ENCODE measurements at regions not wholly inside any gene's neighbourhood (a gene's known extent, or its start where the extent isn't known, plus 50 kb on each side); places are given as distances from the start of the nearest gene placed in this dataset.
"Not testable (repeated sequence)": the region's sequence is repeated elsewhere in the genome, so short reads cannot be mapped to it uniquely, and the experiment has no call there.

DNA sequence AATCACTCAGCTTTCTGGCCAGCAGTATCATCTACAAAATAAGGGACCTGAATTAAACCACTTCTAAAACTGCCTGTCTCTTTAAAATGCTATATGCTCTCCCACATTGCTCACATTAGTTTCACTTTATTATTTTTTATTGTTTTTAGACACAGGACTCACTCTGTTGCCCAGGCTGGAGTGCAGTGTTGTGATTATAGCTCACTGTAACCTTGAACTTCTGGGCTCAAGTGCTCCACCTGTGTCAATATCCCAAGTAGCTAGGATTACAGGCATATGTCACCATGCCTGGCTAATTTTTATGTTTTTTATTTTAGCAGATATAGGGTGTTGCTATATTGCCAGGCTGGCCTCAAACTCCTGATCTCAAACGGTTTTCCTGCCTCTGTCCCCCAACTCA, 591.3 kb upstream of the ZNF804A start:
- no peak for DNase-seq

DNA sequence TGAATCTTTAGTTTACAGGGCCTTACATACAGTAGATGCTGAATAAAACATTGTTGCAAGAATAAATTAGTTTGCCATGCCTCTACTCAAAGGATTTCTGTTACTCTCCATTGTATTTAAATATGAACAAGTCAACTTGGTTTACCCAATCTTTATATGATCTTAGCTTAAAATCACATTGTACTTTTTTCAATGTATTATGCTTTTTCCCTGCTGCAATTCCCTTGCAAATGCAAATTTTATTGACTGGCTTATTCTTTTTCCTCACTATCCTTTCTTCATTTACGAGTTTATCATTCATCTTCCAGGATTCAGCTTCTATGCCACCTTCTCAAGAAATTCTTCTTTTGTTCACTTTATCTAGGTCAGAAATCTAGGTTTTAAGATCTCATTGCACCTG, 571.4 kb upstream of the ZNF804A start:
- DNase-seq: no peak

DNA sequence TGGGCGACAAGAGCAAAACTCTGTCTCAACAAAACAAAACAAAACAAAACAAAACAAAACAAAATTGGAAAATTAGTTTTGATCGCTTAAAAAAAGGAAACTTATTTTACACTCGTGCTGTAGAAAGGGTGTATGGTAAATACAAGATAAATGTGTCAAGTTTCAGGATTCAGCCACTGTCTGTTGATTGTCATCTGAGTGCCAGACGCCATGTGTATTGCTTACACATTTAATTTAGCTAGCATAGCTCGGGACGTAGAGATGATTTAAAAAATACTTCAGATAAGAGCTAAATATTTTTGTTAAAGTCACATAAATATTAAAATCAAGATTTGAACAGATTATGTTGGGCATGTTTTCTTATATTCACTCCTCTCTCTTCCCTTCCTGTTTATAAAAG, 568.1 kb upstream of the ZNF804A start:
- no peak for DNase-seq

DNA sequence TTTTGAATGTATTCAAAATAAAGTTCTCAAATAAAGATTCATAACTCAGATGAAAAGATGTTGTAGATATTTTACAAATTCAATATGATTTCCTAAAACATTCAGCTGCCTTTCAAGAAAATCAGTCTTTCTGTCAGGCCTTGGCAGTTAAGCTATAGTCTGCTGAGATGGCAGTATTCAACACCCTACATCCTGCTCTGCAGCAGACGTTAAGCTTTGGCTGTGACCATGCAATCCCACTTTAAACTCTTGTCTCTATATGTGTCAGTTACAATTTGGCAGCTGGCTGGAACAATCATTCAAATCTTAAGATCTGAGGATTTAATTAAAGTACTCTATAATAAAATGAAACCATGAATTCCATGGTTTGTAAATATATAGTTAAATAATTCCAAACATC, 567.3 kb upstream of the ZNF804A start:
- no peak for DNase-seq

DNA sequence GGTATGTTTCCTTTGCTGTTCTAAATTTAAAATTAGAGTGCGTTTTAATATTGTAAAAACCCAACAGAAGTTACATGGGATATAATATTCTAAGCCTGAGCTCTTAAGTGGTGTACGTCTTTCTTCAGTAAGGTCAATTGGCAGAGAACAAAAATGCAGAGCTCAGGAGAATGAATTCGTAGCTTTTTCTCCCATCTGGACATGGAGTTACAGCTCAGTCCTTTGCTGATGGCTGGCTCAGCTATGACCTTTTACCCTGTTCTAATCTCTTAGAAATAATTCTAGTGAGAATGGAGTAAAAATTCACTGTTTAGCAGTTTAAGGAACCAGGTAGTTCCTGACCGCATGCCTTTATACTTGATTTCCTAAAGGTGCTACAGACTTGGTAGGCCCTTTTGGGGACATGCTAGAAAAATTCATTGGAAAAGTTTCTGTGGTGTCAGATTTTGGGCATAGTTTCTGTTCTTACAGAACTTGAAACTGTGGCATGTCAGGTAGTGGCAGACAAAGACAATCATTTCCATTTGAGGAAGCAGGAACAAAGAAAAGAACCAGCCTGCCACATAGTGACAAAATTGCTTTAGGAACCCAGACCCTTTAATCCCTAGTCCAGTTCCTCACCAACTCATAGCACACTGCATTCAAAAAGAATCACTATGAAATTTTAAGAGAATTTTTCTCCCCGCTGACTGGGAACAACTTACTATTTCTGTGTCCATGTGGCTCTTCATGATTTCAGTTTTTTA, 566.8 kb upstream of the ZNF804A start:
- DNase-seq: no peak

DNA sequence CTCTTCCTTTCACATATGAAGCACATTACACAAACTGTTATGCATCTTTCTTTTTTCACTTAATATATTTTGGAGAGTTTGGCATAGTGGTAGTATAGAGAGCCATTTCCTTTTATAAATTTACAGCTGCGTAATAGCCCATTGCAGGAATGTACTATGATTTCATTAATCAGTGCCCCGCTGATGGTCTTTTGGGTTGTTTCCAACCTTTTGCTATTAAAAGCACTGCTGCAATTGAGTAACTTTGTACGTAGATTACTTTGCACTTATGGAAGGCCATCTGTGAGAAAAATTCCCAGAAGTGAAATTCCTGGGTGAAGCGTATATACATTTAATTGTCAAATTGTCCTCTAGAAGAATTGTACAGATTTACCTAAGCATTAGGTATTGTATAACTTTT, 565.3 kb upstream of the ZNF804A start:
- no peak for DNase-seq

DNA sequence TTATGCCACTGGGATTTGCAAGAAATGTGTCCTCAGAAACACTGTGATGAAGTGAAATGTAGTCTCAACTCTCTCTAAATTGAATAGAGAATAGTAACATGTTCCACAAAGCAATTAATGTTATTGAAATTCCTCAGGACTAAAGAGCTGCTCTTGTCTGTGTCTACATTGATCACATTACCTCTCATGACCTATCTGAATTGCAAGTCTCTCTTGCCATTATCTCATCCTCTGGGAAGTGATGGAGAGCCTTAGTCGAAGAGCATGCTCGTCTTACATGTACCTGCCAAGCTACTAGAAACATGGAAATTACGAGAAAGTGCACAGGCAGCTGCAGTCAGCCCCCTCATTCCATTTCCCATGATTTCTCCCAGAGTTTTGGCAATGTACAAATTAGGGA, 561.1 kb upstream of the ZNF804A start:
- DNase-seq: no peak

DNA sequence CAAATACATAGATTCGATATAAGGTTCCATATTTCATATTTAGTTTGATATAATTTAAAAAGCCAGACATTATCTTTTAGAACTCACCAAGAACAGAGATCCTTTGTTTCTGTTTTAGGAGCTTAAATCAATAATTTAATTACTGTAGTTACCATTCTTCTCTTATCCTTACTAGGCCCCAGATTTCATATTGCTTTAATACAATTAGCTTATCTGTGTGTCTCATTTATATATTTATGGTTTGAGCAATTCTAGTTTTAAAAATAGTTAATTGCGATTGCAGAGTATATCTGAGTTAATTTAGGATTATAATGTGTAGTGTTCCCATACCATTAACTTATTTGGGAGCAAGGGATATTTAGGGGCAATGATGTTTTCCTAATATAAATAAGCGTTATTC, 558.8 kb upstream of the ZNF804A start:
- no peak for DNase-seq

DNA sequence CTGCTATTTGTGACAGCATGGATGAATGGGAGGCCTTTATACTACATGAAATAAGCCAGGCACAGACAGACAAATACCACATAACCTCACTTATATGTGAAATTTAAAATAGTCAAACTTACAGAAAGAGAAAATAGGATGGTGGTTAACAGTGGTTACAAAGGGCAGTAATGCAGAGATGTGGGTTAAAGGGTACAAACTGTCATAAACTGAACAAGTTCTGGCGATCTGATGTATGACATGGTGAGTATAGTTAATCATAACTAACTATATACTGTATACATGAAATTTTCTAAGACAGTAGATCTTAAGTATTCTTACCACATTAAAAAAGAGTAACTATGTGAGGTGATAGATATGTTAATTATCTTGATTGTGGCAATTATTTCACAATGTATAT, 558.1 kb upstream of the ZNF804A start:
- no peak for DNase-seq

DNA sequence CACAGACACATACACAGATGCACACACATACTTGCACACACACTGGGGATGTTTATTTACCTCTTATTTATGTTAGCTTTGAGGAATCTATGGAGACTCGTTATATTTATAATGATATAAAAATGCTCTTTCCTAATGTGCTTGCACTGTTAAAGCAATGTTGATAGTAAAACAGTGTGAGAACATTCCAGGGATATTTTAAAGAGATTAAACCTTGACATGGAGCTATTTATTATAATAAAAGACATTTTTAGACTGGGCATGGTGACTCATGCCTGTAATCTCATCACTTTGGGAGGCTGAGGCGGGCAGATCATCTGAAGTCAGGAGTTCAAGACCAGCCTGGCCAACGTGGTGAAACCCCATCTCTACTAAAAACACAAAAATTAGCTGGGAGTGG, 557.3 kb upstream of the ZNF804A start:
- DNase-seq: no peak

DNA sequence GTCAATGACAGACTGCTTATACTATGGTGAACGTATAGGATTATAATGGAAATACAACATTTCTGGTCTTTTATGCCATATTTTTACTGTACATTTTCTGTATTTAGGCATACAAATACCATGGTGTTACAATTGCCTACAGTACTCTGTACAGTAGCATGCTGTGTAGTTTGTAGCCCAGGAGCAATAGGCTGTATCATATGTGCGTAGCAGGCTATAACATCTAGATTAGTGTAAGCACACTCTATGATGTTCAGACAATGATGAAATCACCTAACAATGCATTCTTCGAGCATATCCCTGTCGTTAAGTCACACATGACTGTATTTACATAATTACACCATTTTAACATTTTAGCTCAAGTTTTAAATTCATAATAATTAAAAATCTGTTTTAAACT, 556.6 kb upstream of the ZNF804A start:
- no peak for DNase-seq

DNA sequence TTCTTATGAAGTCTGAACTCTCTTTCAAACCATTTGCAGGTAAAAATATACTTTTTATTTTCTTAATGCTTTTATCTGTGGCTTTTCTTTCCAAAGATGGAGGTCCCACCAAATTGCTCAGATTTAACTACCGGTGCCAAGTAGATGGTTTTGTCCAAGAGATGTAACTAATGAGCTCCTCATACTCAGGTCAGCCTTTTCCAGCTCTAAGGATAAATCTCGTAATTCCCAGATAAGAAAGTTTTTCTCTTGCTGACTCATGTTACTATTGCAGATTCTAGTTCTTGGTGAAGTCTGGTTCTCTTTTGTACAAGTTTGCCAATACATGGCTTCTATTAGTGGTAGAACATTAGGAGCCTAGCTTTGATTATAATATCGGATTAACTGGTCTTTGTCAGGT, 550.8 kb upstream of the ZNF804A start:
- no peak for DNase-seq

DNA sequence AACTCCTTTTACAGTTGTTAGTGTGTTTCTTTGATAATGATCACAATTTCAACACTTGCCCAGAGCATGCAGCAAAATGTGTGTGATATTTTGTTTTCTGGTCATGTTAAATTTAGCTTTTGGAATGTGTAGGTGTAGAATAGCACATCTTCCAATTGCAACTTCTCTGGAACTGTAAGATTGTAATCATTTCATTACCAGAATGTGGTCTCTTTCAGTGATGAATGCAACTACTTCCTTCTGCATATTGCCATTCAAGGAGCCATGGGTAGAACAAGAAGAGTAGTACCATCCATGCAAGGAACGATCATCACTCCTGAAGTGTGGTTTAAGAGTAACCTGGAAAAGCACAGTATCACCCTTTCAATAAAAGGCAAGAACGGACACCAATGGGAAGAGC, 548.8 kb upstream of the ZNF804A start:
- DNase-seq: no peak

DNA sequence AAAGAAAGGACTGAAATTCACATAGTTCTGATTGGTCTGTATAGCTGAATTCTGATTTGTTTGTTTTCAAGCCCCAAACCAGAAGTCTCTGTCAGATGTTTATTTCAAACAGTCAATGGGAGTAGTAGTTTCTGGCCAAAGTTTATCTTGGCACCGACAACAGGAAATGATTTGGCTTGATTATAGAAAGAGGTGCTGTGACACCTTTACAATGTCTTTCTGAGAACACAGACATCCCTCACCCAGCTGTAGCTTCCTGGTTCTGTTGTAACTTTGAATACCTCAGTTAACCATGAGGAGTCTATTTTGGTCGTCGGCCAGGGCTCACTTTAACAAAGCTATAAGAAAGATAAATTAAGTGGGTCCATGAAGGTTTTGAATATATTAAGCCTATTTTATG, 545.0 kb upstream of the ZNF804A start:
- DNase-seq: no peak

DNA sequence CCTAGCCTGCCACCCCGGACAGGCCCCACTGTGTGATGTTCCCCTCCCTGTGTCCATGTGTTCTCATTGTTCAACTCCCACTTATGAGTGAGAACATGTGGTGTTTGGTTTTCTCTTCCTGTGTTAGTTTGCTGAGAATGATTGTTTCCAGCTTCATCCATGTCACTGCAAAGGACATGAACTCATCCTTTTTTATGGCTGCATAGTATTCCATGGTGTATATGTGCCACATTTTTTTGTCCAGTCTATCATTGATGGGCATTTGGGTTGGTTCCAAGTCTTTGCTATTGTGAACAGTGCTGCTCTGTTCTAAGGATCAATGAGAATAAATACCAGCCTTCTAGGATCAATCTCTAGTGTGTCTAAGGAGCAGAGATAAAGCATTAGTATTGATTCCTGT, 543.9 kb upstream of the ZNF804A start:
- DNase-seq: not testable (repeated sequence)

DNA sequence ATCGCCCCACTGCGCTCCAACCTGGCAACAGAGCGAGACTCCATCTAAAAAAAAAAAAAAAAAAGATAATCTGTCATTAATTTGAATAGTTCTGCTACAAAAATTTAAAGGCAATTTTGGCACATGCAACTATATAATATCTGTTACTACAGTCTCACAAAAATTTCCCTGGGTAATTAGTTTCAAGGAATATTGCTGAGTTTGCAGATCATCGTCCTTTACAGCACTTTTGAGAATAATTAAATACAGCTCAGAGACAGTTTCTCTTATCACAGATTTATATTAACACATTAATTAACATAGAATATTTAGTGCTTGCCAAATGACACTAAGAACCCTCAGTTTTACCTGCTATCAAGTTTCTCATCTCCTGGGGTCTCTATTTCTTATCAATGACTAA, 540.4 kb upstream of the ZNF804A start:
- DNase-seq: no peak

DNA sequence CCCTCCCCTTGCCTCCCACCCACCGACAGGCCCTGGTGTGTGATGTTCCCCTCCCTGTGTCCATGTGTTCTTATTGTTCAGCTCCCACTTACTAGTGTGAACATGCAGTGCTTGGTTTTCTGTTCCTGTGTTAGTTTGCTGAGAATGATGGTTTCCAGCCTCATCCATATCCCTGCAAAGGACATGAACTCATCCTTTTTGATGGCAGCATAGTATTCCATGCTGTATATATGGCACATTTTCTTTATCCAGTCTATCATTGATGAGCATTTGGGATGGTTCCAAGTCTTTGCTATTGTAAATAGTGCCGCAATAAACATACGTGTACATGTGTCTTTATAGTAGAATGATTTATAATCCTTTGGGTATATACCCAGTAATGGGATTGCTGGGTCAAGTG, 538.1 kb upstream of the ZNF804A start:
- DNase-seq: not testable (repeated sequence)

DNA sequence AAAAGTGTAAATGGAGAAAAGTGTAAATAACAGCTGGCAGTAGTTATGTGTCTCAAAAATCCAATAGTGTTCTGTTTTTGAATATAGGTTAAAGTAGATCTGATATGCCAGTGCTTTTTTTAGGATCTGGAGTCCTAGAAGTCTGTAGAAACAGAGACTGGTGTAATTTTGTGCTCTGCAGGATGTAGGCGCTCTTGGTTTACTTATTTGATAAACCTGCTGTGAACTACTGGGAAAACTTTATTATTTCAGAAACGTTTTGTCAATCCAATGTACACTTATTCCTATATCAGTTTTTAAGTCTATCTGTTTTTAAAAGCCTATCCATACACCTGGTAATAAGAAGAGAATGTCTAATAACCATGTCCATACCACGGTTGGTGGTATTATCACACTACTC, 530.8 kb upstream of the ZNF804A start:
- DNase-seq: no peak

DNA sequence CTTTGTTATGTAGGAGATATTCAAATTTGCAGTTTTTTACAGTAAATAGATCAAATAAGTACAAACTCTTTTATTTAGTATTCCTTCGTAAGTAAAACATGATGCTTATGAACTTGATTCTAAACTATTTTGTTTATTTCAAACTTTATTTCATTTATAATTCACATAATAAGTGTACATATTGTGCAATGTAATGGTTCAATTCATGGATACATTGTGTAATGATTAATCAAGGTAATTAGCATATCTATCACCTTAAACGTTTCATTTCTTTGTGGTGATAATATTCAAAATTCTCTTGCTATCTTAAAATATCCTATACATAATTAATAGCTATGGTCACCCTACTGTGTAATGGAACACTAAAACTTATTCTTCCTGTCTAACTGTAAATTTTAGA, 525.9 kb upstream of the ZNF804A start:
- DNase-seq: no peak

DNA sequence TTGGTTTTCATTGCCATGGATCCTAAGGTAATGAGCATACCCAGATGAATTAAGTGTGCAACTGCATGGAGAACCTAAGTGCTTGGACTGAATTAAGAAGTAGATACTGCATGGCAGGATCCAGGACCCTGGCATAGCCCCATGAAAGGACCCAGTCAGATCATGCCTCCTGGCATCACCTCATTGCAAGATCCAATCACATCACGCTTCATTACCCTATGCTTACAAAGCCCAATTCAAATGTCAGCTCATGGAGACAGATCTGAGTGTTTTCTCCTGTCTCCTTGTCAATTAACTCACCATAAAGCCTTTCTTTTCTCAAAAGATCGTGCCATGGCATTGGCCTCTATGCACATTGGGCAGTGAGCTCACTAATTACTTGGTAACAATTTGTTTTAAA, 519.8 kb upstream of the ZNF804A start:
- no peak for DNase-seq

DNA sequence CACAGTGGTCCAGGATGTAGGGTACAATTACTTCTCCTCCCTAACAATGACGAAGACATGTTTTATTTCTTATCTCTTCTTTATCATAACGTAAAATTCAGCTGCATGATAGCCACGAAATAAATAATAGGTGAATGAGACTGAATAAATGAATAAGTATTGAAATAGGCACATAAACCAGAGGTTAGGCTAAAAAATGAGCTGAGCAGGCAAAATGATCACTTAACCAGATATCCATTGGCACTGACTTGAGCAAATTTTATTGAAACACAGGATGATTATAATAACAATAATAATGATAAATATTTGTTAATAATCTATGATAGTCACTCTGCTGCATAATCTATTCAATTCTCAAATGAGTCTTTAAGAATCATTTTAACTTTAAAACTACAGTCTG, 506.9 kb upstream of the ZNF804A start:
- no peak for DNase-seq

DNA sequence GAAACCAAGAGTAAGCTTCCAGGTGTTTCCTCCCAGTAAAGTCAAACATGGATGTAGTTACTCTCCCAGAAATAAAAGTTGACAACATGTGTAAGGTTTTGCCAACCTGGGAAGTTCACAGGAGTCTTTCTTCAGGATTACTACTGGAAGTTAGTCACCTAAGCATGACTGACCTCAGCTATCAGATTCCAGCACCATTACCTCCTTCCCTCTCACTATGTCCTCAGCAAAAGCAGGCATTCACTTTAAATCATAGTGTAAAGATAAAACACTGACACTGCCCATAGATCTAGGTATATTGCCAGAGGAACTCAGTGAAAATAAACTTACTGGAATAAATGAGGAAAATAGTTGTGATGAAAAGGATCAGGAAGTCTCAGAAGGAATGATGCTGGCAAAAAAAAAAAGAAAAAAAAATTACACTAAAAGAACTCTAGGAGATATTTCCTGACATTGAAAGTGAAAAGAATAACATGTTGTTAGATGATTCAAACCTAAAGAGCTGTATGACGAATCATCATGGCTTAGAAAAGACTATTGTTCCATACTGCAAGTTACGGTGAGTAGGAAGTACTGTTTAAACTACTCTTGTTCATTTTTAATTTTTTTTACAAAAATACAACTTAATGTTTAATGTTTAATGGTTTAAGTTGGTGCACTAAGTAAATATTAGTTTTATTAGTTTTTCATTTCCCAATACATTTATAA, 484.5 kb upstream of the ZNF804A start:
- DNase-seq: no peak

DNA sequence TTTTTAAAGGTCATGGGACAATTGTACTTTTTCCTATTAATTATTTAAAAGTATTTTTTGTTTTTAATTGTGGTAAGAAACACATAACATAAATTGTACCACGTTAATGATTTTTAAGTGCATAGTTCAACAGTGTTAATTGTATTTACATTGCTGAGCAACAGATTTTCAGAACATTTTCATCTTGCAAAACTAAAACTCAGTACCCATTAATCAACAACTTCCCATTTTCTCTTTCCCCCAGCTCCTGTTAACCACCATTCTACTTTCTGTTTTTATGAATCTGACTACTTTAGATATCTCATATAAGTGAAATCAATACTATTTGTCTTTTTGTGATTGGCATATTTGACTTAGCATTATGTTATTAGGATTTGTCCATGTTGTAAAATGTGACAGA, 483.9 kb upstream of the ZNF804A start:
- DNase-seq: no peak

DNA sequence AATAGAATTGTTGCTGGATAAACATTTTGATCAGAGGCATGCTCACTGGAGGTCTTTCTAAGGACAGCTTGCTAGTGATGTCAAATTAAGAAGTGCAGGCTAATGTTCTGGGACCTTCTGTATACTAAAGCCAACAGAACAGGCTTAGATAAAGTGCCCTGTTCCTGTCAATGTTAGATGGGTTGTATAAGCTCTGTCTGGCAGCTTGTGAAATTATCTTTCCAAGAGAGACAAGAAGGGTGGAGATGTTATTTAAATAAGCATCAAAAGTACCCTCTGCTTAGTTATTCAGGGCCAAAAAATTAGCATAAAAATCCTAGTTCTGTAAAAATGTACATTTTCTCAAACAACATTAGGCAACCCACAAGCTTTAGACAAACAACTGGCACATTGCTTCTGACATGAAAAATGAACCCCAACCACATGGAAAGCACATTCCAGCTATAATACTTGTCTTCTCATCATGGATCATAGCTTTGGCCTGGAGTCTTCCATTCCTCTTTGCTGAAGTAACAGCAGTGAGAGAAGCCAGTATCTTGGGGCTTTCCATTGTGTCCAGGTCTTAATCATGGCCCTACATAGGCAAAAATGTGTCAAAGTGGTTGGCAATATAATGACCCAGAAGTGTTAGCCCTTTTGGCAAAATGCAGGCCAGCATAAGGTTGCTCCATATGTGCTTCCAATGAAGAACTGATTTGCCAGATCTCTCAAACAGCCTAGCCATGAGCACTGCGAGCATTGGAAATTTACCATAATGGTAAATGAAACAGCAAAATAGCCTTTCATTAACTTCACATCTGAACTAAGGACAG, 478.1 kb upstream of the ZNF804A start:
- DNase-seq: no peak

Measured in right kidney (tissue), 1 donor.